DND-41 (cell line): ENCODE measurements at regions not wholly inside any gene's neighbourhood (a gene's known extent, or its start where the extent isn't known, plus 50 kb on each side); places are given as distances from the start of the nearest gene placed in this dataset.

ENCODE experiments used
- ATAC-seq: fragments of 200-7000 bp; cut with Tn5 transposase; 3 replicates; pipeline ENCODE4 v1.9.1; 2021; ENCODE audit warnings: low read depth; ENCODE audit not compliant: insufficient read depth
- DNase-seq: peaks from one replicate; pipeline ENCODE4 v3.0.0-alpha.2; 2020
- H2AFZ ChIP-seq: 2 replicates; pipeline ENCODE4 v1.6.0; 2012; ENCODE audit warnings: low read depth, low read length
- H3K27ac ChIP-seq: 2 replicates; pipeline ENCODE4 v1.5.1; 2012; ENCODE audit warnings: low read length, inconsistent platforms
- H3K27me3 ChIP-seq: fragments of 200-600 bp; sonication (generic); 2 replicates; pipeline ENCODE4 v1.6.0; 2012; ENCODE audit warnings: low read length, mild to moderate bottlenecking, inconsistent platforms; ENCODE audit not compliant: insufficient read depth, poor library complexity
- H3K36me3 ChIP-seq: 2 replicates; pipeline ENCODE4 v1.5.1; 2012; ENCODE audit warnings: low read length, inconsistent platforms; ENCODE audit not compliant: insufficient read depth
- H3K4me1 ChIP-seq: 2 replicates; pipeline ENCODE4 v1.5.1; 2012; ENCODE audit warnings: mild to moderate bottlenecking, low read length; ENCODE audit not compliant: insufficient read depth
- H3K4me2 ChIP-seq: 2 replicates; pipeline ENCODE4 v1.6.0; 2012; ENCODE audit warnings: mild to moderate bottlenecking, moderate library complexity, low read length, inconsistent platforms; ENCODE audit not compliant: insufficient read depth
- H3K4me3 ChIP-seq, 2 experiments: fragments of 200-600 bp in 1 of 2; shearing (Covaris generic) in 1 of 2; 2 replicates each; pipeline ENCODE4 v1.5.1; 2012 to 2016; ENCODE audit warnings: inconsistent platforms in 2 of 2, low read length in 2 of 2, mild to moderate bottlenecking in 2 of 2, low read depth in 1 of 2, moderate library complexity in 1 of 2
- H3K79me2 ChIP-seq: 2 replicates; pipeline ENCODE4 v1.6.0; 2012; ENCODE audit warnings: low read length, inconsistent platforms; ENCODE audit not compliant: insufficient read depth
- H3K9ac ChIP-seq: 2 replicates; pipeline ENCODE4 v1.6.0; 2012; ENCODE audit warnings: low read depth, mild to moderate bottlenecking, inconsistent platforms, low read length, moderate library complexity
- H3K9me3 ChIP-seq: 2 replicates; pipeline ENCODE4 v1.5.1; 2012; ENCODE audit warnings: low read length, moderate library complexity, mild to moderate bottlenecking, inconsistent platforms; ENCODE audit not compliant: insufficient read depth, severe bottlenecking
- H4K20me1 ChIP-seq: 2 replicates; pipeline ENCODE4 v1.6.0; 2012; ENCODE audit warnings: low read length; ENCODE audit not compliant: insufficient read depth
- EZH2 ChIP-seq: IDR thresholded peaks from 3 replicates; pipeline ENCODE4 v1.6.1; 2012; ENCODE audit warnings: borderline replicate concordance, low read depth, mild to moderate bottlenecking, moderate library complexity, low read length, inconsistent platforms; ENCODE audit not compliant: severe bottlenecking
- TF ChIP-seq, protein P1 (sequence below): IDR thresholded peaks from 2 replicates; pipeline ENCODE4 v1.5.1; 2012; ENCODE audit warnings: borderline replicate concordance, low read length, moderate library complexity, mild to moderate bottlenecking; ENCODE audit not compliant: poor library complexity, severe bottlenecking; ENCODE audit errors: extremely low read depth

DNA sequence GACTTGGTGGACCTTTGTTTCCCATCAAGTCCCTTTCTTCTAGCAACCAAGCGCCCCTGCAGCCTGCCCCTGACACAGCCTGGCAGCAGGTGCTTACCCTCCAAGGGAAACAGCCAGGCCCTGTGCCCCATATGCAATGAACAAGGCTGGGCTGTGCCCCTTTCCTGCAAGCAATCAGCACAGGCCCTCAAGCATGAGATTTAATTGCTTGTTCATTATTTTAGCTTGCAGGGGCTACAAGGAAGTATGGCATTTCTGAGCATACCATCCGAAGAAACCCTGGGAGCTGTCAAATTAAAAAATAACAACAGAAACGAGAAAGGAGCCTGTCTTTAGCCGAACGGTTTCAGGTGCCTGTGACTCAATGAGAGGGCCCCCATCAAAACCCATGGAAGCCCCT, 522.9 kb upstream of the ARID1B start:
- Histone ChIP-seq H3K27me3 (no peaks in the 10 kb centered on the region), H3K79me2 (no peaks in the 10 kb centered on the region), H3K4me1 (no peaks in the 10 kb centered on the region), H2AFZ (no peak overlapping the region), H3K27ac (no peak overlapping the region), H3K4me2 (no peak overlapping the region), H3K9ac (no peak overlapping the region), H3K36me3 (no peaks in the 10 kb centered on the region), H3K4me3 (no peak overlapping the region), H3K9me3 (no peaks in the 10 kb centered on the region), H4K20me1 (no peaks in the 10 kb centered on the region)
- ATAC-seq (no peak), DNase-seq (no peak)
- TF ChIP-seq, protein P1, sequence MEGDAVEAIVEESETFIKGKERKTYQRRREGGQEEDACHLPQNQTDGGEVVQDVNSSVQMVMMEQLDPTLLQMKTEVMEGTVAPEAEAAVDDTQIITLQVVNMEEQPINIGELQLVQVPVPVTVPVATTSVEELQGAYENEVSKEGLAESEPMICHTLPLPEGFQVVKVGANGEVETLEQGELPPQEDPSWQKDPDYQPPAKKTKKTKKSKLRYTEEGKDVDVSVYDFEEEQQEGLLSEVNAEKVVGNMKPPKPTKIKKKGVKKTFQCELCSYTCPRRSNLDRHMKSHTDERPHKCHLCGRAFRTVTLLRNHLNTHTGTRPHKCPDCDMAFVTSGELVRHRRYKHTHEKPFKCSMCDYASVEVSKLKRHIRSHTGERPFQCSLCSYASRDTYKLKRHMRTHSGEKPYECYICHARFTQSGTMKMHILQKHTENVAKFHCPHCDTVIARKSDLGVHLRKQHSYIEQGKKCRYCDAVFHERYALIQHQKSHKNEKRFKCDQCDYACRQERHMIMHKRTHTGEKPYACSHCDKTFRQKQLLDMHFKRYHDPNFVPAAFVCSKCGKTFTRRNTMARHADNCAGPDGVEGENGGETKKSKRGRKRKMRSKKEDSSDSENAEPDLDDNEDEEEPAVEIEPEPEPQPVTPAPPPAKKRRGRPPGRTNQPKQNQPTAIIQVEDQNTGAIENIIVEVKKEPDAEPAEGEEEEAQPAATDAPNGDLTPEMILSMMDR = no peak
- TF ChIP-seq EZH2 = no peak

DNA sequence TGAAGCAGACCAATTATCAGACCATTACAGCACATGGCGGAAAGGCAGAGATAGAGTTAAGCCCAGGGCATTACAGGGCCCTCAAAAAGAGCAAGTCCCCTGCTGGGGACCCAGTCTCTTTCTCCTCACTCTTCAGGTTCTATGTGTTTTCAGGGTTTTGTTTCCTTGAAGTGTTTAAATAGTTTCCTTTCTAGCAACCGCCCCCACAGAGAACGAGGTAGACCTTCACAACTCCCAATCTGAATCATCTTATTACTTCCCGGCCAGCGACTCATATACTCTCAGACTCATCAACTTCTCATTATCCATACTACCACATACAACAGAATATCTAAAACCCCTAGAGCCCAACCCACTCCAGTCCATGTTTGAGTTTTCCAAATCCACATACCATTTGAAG, 526.6 kb upstream of the ARID1B start:
- Histone ChIP-seq H3K27ac (no peak overlapping the region), H3K36me3 (no peaks in the 10 kb centered on the region), H4K20me1 (no peaks in the 10 kb centered on the region), H2AFZ (no peak overlapping the region), H3K9ac (no peak overlapping the region), H3K27me3 (no peaks in the 10 kb centered on the region), H3K4me3 (no peak overlapping the region), H3K4me2 (no peak overlapping the region), H3K9me3 (no peaks in the 10 kb centered on the region), H3K4me1 (no peaks in the 10 kb centered on the region), H3K79me2 (no peaks in the 10 kb centered on the region)
- no peak for ATAC-seq
- DNase-seq = no peak
- TF ChIP-seq, protein P1 = no peak
- TF ChIP-seq EZH2 = no peak

DNA sequence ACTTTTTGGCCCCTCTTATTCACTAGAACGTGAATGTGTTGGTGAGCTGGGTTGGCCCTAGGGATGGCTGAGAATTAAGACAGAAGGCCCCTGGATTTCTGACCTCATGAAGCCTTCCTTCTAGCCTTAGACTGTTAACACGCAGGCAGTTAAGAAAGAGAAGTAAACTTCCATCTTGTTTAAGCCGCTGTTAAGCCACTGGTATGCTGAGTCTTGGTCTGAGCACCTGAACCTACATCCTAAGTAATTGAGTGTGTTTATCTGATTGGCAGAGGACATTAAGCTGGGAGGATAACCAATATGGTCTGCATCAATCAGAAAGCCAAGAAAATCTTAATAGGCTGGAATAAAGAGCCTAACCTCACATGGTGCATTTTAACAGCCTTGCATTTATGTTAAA, 535.0 kb upstream of the ARID1B start:
- H4K20me1 ChIP-seq = no peaks in the 10 kb centered on the region
- H3K9me3 ChIP-seq = no peaks in the 10 kb centered on the region
- ATAC-seq = no peak
- H3K4me3 ChIP-seq = no peak overlapping the region
- H3K79me2 ChIP-seq = no peaks in the 10 kb centered on the region
- no peaks in the 10 kb centered on the region for H3K36me3 ChIP-seq
- H3K4me1 ChIP-seq = no peaks in the 10 kb centered on the region
- no peaks in the 10 kb centered on the region for H3K27me3 ChIP-seq
- DNase-seq = no peak
- no peak overlapping the region for H3K27ac ChIP-seq
- no peak overlapping the region for H2AFZ ChIP-seq
- H3K9ac ChIP-seq = no peak overlapping the region
- TF ChIP-seq, protein P1 = no peak
- no peak for TF ChIP-seq EZH2
- no peak overlapping the region for H3K4me2 ChIP-seq

DNA sequence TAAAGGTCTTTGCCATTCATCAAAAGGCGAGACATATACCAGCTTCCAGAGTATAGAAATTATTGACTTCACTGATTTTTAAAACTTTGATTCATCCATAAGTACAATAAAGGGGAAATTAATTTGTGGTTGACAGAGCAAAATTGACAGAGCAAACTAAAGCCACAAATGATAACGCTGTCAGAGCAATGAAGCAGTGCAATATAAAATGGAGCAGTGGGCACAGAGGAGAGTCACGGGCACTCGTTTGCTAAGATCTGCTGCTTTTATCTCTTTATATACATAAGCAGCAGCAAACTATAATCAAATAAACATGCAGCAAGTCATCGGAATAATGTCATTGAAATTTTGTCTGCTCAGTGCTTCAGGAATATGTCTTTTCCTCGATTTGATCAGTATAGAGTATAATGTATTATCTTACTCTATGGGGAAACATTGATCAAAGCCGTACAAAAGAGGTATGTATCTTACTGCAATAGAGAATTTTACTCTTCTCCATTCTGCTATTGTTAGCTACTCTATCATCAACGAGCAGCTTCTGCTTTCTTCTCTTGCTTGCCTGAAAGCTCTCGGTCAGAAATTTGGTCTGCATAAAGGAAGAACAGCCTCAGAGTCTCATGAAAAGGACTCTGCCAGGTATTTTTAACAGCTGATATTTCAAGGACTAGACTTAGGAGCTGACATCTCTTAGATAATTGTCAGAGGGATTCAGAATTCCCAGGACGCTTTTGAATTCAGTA, 546.0 kb upstream of the ARID1B start:
- no peak for DNase-seq
- H3K9ac ChIP-seq = no peak overlapping the region
- H3K4me1 ChIP-seq = no peaks in the 10 kb centered on the region
- H3K27ac ChIP-seq = no peak overlapping the region
- H3K4me2 ChIP-seq = no peak overlapping the region
- no peaks in the 10 kb centered on the region for H3K9me3 ChIP-seq
- no peak for TF ChIP-seq EZH2
- TF ChIP-seq, protein P1 = no peak
- no peaks in the 10 kb centered on the region for H3K36me3 ChIP-seq
- no peaks in the 10 kb centered on the region for H3K79me2 ChIP-seq
- ATAC-seq = no peak
- H3K27me3 ChIP-seq = no peaks in the 10 kb centered on the region
- no peaks in the 10 kb centered on the region for H4K20me1 ChIP-seq
- H2AFZ ChIP-seq = no peak overlapping the region
- no peak overlapping the region for H3K4me3 ChIP-seq
